Pancreas (tissue), 10 donors: ENCODE measurements at regions not wholly inside any gene's neighbourhood (a gene's known extent, or its start where the extent isn't known, plus 50 kb on each side); places are given as distances from the start of the nearest gene placed in this dataset.

Experiments used
- ATAC-seq, 4 donors: fragments of 200-7000 bp; cut with Tn5 transposase; one replicate each; pipeline versions ENCODE4 v1.8.0 to v1.9.1; 2020; ENCODE audit warnings: mild to moderate bottlenecking in 4 of 4, moderate library complexity in 4 of 4
- DNase-seq, 6 donors: peaks; one replicate each; pipeline ENCODE4 v3.0.0-alpha.2; 2020
- FAIRE-seq: peaks from 2 replicates; lab custom pipeline; 2012; peaks lifted over from hg19 to GRCh38; lab: Jason Lieb, UNC
- H3K27ac ChIP-seq, 4 donors: fragments of 200-600 bp; sonication (generic); 1 replicate in 3 of 4; 2 replicates in 1 of 4; pipeline versions ENCODE4 v1.5.0 to v1.8.0; 2020
- H3K27me3 ChIP-seq, 4 donors: fragments of 200-600 bp; one replicate each; pipeline ENCODE4 v1.8.0; 2021
- H3K36me3 ChIP-seq, 3 donors: fragments of 200-600 bp; sonication (generic) in 1 of 3; one replicate each; pipeline versions ENCODE4 v1.5.0 to v1.8.0; 2020 to 2021
- H3K4me1 ChIP-seq, 3 donors: fragments of 200-600 bp; one replicate each; pipeline ENCODE4 v1.8.0; 2021
- H3K4me3 ChIP-seq, 4 donors: fragments of 200-600 bp; sonication (generic) in 2 of 4; one replicate each; pipeline versions ENCODE4 v1.5.0 to v1.8.0; 2020 to 2021
- H3K9me3 ChIP-seq, 4 donors: fragments of 200-600 bp; one replicate each; pipeline ENCODE4 v1.8.0; 2021
- WGBS, 2 donors: extraction: QIAGEN DNeasy Blood & Tissue Kit; methylation state at CpG; one replicate each; pipeline ENCODE4 v1.1.7; 2013; 5-methylcytosine and 5-hydroxymethylcytosine counted together
- intact Hi-C, 3 donors: fragments of 100-400 bp; cut with DNase I; formaldehyde crosslinking; loops; one replicate each; pipeline versions ENCODE4 v1.11.1 to v1.14.2; 2022
- TF ChIP-seq, protein P1 (sequence below), 4 donors: fragments of 200-600 bp; sonication (generic) in 3 of 4; IDR thresholded peaks; one replicate each; pipeline versions ENCODE4 v1.5.0 to v1.8.0; 2021; ENCODE audit warnings: antibody characterized with exemption in 4 of 4
- donor health status: healthy with polysubstance abuse.
- donor health status: DM: no; HTN: no; CAD: no; lungs with moderate emphysema.
- donor health status: DM: no; HTN: no; CAD: no.
- donor health status: control.
- donor health status: control.
- donor health status: Bipolar disorder and iron deficiency.
- donor health status: DM: yes; HTN: yes; CAD: no.
- donor health status: DM: no; HTN: no; CAD: no.
- donor health status: DM: no; HTN: no; CAD: no.
- donor health status: DM: yes; HTN: yes; CAD: no.

GRCh38 chr19:28333909-28334308 lies 879.0 kb downstream of the UQCRFS1 start:
- WGBS, 2 donors = 72 to 81% methylated on average over 5 of the region's 5 CpGs
- FAIRE-seq (no peak), DNase-seq (no peak), ATAC-seq (no peak)
- H3K36me3 ChIP-seq = no peaks in the 10 kb centered on the region
- no peaks in the 10 kb centered on the region for H3K27me3 ChIP-seq
- H3K27ac ChIP-seq = no peak overlapping the region
- H3K4me3 ChIP-seq = no peak overlapping the region
- intact Hi-C loops = loop anchor here in 1 of 3 donors (10.0 kb wide), 1 partner anchor 89 kb away; no protein-coding TSS in a partner anchor
- TF ChIP-seq, protein P1, sequence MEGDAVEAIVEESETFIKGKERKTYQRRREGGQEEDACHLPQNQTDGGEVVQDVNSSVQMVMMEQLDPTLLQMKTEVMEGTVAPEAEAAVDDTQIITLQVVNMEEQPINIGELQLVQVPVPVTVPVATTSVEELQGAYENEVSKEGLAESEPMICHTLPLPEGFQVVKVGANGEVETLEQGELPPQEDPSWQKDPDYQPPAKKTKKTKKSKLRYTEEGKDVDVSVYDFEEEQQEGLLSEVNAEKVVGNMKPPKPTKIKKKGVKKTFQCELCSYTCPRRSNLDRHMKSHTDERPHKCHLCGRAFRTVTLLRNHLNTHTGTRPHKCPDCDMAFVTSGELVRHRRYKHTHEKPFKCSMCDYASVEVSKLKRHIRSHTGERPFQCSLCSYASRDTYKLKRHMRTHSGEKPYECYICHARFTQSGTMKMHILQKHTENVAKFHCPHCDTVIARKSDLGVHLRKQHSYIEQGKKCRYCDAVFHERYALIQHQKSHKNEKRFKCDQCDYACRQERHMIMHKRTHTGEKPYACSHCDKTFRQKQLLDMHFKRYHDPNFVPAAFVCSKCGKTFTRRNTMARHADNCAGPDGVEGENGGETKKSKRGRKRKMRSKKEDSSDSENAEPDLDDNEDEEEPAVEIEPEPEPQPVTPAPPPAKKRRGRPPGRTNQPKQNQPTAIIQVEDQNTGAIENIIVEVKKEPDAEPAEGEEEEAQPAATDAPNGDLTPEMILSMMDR (IDR thresholded peaks at IDR 0.05) = no peak
- H3K4me1 ChIP-seq = no peaks in the 10 kb centered on the region
- H3K9me3 ChIP-seq = no peaks in the 10 kb centered on the region

DNA sequence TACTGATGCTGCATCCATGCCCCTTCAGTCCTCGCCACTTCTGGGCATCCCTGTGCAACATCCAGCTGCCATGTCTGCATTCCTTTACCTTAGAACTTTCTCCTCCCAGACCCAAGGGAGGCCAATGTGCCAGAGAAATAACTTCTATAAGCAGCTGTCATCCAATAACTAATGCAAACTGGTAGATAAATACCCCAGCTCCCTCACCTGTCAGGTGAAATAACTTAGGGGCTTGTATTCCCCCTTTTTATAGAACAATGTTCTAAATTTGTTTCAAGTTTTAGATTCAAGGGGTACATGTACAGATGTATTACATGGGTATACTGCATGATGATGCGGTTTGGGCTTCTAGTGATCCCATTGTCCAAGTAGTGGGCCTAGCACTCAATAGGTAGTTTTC lies 880.1 kb downstream of the UQCRFS1 start:
- intact Hi-C loops = loop anchor here in 1 of 3 donors (10.0 kb wide), 1 partner anchor 88 kb away; no protein-coding TSS in a partner anchor
- no peak overlapping the region for H3K4me3 ChIP-seq
- ATAC-seq (no peak), DNase-seq (no peak), FAIRE-seq (no peak)
- no peaks in the 10 kb centered on the region for H3K4me1 ChIP-seq
- WGBS, 2 donors = 81 to 97% methylated on average over 2 of the region's 2 CpGs
- H3K27ac ChIP-seq = no peak overlapping the region
- H3K36me3 ChIP-seq = no peaks in the 10 kb centered on the region
- H3K9me3 ChIP-seq = no peaks in the 10 kb centered on the region
- no peaks in the 10 kb centered on the region for H3K27me3 ChIP-seq
- TF ChIP-seq, protein P1 (IDR thresholded peaks at IDR 0.05) = no peak

GRCh38 chr19:28332351-28332750 lies 880.6 kb downstream of the UQCRFS1 start:
- FAIRE-seq (no peak), ATAC-seq (no peak), DNase-seq (no peak)
- no peak overlapping the region for H3K4me3 ChIP-seq
- no peaks in the 10 kb centered on the region for H3K9me3 ChIP-seq
- H3K4me1 ChIP-seq = no peaks in the 10 kb centered on the region
- H3K27ac ChIP-seq = no peak overlapping the region
- intact Hi-C loops = loop anchor here in 1 of 3 donors (10.0 kb wide), 1 partner anchor 88 kb away; no protein-coding TSS in a partner anchor
- TF ChIP-seq, protein P1 (IDR thresholded peaks at IDR 0.05) = no peak
- no peaks in the 10 kb centered on the region for H3K27me3 ChIP-seq
- WGBS, 2 donors = 76 to 77% methylated on average over 3 of the region's 3 CpGs
- no peaks in the 10 kb centered on the region for H3K36me3 ChIP-seq

DNA sequence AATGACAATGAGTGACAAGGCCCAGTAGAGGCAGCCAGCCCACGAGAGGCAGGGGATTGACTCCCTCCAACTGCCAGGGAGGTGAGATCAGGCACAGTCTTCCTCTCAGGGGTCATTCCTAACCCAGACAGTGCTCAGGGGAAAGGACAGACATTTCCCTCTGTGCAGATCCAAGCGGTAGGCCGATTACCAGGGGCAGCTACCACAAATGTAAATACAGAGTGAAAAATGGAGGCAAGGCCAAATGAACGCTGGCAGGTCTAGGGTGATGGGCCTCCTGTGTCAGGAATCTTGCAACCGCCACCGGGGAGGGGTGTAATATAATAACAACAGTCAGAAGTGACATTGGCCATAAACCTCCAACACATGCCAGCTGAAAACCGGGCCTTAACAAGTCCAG lies 881.4 kb downstream of the UQCRFS1 start:
- Histone ChIP-seq H3K36me3 (no peaks in the 10 kb centered on the region), H3K4me3 (no peak overlapping the region), H3K4me1 (no peaks in the 10 kb centered on the region), H3K27ac (no peak overlapping the region), H3K9me3 (no peaks in the 10 kb centered on the region), H3K27me3 (no peaks in the 10 kb centered on the region)
- no peak for DNase-seq
- FAIRE-seq = no peak
- TF ChIP-seq, protein P1 (IDR thresholded peaks at IDR 0.05) = no peak
- intact Hi-C loops = loop anchor here in 1 of 3 donors (10.0 kb wide), 1 partner anchor 87 kb away; no protein-coding TSS in a partner anchor
- ATAC-seq = no peak
- WGBS, 2 donors = 63 to 71% methylated on average over 7 of the region's 7 CpGs

DNA sequence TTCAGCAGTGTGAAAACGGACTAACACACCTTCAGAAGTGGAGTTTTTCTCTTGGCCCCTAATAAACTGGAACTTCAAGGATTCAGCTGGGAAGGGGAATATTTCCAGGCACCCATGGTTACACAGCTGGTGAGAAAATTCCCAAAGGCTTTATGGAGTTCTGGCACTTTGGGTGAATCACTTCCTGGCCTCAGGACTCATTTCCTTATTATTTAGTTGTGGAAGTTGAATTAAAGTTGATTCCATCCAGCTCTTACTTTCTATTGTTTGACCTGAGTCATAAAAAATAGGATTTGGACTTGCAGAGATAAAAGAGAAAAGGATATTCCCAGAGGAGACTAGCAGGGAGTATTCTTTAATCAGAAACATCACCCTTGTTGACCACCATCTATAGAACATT lies 882.1 kb downstream of the UQCRFS1 start:
- FAIRE-seq = no peak
- TF ChIP-seq, protein P1 (IDR thresholded peaks at IDR 0.05) = no peak
- Histone ChIP-seq H3K27me3 (no peaks in the 10 kb centered on the region), H3K27ac (no peak overlapping the region), H3K9me3 (no peaks in the 10 kb centered on the region), H3K4me1 (no peaks in the 10 kb centered on the region), H3K4me3 (no peak overlapping the region), H3K36me3 (no peaks in the 10 kb centered on the region)
- 41 to 57% methylated on average over 1 of the region's 1 CpG for WGBS, 2 donors
- intact Hi-C loops = loop anchor here in 1 of 3 donors (10.0 kb wide), 1 partner anchor 86 kb away; no protein-coding TSS in a partner anchor
- no peak for ATAC-seq
- no peak for DNase-seq
